ENCODE measurements at regions not wholly inside any gene's neighbourhood (a gene's known extent, or its start where the extent isn't known, plus 50 kb on each side); places are given as distances from the start of the nearest gene placed in this dataset.

DNA sequence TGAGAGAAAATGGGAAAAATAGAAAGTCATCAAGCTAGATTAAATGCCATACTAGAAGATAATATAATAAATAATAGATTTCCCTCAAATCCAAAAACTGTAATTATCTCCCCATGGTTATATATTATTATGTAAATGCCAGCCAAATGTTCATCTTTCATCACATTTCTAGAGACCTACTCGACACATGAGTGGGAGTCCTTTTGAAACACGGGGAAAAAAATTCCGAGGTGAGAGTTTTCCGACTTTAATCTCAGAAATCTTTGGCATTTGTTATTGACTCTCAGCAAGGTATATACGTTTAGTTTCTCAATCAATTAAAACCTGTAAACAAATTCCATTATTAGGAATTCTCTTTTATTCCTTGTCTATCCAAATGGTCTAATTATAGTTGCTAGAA lies 465.4 kb upstream of the SMIM31 start:
- DNase-seq (no peak), ATAC-seq (no peak)
- TF ChIP-seq, protein P1, sequence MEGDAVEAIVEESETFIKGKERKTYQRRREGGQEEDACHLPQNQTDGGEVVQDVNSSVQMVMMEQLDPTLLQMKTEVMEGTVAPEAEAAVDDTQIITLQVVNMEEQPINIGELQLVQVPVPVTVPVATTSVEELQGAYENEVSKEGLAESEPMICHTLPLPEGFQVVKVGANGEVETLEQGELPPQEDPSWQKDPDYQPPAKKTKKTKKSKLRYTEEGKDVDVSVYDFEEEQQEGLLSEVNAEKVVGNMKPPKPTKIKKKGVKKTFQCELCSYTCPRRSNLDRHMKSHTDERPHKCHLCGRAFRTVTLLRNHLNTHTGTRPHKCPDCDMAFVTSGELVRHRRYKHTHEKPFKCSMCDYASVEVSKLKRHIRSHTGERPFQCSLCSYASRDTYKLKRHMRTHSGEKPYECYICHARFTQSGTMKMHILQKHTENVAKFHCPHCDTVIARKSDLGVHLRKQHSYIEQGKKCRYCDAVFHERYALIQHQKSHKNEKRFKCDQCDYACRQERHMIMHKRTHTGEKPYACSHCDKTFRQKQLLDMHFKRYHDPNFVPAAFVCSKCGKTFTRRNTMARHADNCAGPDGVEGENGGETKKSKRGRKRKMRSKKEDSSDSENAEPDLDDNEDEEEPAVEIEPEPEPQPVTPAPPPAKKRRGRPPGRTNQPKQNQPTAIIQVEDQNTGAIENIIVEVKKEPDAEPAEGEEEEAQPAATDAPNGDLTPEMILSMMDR (IDR thresholded peaks at IDR 0.05), result no peak
- Histone ChIP-seq H3K4me1 (ENCODE audit: low read depth) (no peaks in the 10 kb centered on the region), H3K36me3 (ENCODE audit: low read depth) (no peaks in the 10 kb centered on the region), H3K9me3 (no peaks in the 10 kb centered on the region), H3K4me3 (no peak overlapping the region)
- intact Hi-C loops (cut with DNase I, micrococcal nuclease), result no loop called here

DNA sequence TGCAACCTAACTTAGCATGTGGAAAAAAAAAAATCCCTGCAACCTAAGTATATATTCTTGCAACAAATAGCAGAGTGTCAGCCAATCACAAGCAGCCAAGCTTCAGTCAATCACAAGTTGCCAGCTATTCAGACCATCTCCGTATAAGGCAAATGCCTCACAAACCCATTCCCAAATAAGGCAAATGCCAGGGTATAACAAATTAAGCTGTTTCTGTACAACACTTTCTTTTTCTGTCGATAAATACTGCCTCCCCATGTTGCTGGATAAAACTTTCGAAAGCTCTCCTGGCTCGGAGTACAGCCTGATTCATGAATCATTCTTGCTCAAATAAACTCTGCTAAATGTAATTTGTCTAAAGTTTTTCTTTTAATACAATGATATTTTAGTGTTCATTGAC lies 460.7 kb upstream of the SMIM31 start:
- ATAC-seq (no peak), DNase-seq (no peak)
- H3K4me3 ChIP-seq, result no peak overlapping the region
- TF ChIP-seq, protein P1 (IDR thresholded peaks at IDR 0.05), result no peak
- no peaks in the 10 kb centered on the region for H3K4me1 ChIP-seq (ENCODE audit: low read depth)
- intact Hi-C loops (cut with DNase I, micrococcal nuclease), result no loop called here
- no peaks in the 10 kb centered on the region for H3K36me3 ChIP-seq (ENCODE audit: low read depth)
- H3K9me3 ChIP-seq, result no peaks in the 10 kb centered on the region

DNA sequence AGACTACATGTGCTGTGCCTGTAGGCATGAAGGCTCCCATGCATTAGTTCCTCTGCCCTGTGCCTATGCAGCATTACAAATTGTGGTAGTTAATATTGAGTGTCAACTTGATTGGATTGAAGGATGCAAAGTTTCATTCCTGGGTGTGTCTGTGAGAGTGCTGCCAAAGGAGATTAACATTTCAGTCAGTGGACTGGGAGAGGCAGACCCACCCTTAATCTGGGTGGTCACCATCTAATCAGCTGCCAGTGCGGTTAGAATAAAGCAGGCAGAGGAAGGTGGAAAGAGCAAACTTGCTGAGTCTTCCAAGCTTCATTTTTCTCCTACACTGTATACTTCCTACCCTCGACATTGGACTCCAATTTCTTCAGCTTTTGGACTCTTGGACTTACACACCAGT lies 460.2 kb upstream of the SMIM31 start:
- no peak overlapping the region for H3K4me3 ChIP-seq
- intact Hi-C loops (cut with DNase I, micrococcal nuclease), result no loop called here
- no peaks in the 10 kb centered on the region for H3K36me3 ChIP-seq (ENCODE audit: low read depth)
- ATAC-seq (no peak), DNase-seq (no peak)
- H3K9me3 ChIP-seq, result no peaks in the 10 kb centered on the region
- TF ChIP-seq, protein P1 (IDR thresholded peaks at IDR 0.05), result no peak
- H3K4me1 ChIP-seq (ENCODE audit: low read depth), result no peaks in the 10 kb centered on the region

DNA sequence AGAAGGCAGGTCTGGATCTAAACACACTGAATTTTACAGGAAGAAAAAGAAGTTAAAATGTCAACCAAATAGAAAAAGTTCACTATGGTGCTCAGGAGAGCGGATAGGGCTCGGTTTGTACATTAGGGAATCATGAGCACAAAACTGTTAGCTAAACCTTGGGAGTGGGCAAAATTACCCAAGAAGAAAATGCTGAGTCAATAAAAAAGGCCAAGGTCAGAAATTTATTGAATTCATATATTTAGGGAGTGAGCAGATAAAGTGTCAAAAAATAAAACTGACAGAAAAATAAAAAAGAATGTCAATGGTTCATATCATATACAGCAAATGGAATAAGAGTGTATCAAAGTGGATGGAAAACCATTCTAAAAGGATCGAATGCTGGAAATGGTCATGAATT lies 452.5 kb upstream of the SMIM31 start:
- H3K4me3 ChIP-seq, result no peak overlapping the region
- TF ChIP-seq, protein P1 (IDR thresholded peaks at IDR 0.05), result no peak
- ATAC-seq (no peak), DNase-seq (no peak)
- H3K36me3 ChIP-seq (ENCODE audit: low read depth), result no peaks in the 10 kb centered on the region
- intact Hi-C loops (cut with DNase I, micrococcal nuclease), result no loop called here
- no peaks in the 10 kb centered on the region for H3K9me3 ChIP-seq
- H3K4me1 ChIP-seq (ENCODE audit: low read depth), result no peaks in the 10 kb centered on the region

DNA sequence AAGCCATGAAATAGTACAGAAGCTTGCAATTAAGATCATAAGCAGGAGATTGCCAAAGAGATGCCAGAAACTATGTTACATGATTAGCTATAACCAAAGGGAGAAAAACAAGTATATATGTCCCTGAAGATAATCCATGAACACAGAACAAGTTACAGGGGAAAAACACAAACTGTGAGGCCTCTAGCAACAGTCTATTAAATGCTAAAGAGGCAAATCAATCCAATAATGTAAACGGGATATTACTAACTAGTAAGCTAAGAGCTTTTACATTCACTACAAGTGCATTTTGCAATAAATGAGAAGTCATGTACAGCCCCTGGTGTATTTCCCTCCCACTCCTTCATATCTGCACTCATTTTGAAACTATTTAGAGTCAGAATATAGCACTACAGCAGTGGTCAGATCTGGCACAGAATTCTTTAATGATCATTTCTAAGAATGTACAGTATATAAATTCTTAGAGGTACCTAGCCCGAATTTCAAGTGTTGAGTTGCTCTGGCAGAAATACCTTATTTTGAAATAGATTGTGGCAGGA lies 449.8 kb upstream of the SMIM31 start:
- ATAC-seq (no peak), DNase-seq (no peak)
- TF ChIP-seq, protein P1 (IDR thresholded peaks at IDR 0.05), result no peak
- Histone ChIP-seq H3K4me1 (ENCODE audit: low read depth) (no peaks in the 10 kb centered on the region), H3K36me3 (ENCODE audit: low read depth) (no peaks in the 10 kb centered on the region), H3K9me3 (no peaks in the 10 kb centered on the region), H3K4me3 (no peak overlapping the region)
- intact Hi-C loops (cut with DNase I, micrococcal nuclease), result no loop called here

DNA sequence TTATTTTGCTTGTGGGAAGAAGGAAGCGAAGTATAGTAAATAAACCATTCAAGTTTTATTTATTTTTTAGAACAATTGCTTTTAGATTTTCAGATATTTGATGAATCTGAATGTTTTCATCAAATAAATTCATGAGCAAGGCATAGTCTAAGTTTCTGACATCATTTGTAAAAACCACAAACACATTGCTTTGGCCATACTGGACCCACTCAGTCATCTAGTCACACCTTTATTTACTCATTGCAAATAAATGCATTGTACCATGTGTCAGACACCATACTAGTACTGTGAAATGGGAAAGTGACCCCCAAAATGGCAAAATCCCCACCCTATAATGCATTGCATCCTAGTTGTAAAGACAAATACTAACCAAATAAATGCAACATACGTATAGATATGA lies 449.1 kb upstream of the SMIM31 start:
- TF ChIP-seq, protein P1 (IDR thresholded peaks at IDR 0.05), result no peak
- Histone ChIP-seq H3K4me1 (ENCODE audit: low read depth) (no peaks in the 10 kb centered on the region), H3K9me3 (no peaks in the 10 kb centered on the region), H3K36me3 (ENCODE audit: low read depth) (no peaks in the 10 kb centered on the region), H3K4me3 (no peak overlapping the region)
- DNase-seq (no peak), ATAC-seq (no peak)
- intact Hi-C loops (cut with DNase I, micrococcal nuclease), result no loop called here
